ENCODE measurements at regions not wholly inside any gene's neighbourhood (a gene's known extent, or its start where the extent isn't known, plus 50 kb on each side); places are given as distances from the start of the nearest gene placed in this dataset.

DNA sequence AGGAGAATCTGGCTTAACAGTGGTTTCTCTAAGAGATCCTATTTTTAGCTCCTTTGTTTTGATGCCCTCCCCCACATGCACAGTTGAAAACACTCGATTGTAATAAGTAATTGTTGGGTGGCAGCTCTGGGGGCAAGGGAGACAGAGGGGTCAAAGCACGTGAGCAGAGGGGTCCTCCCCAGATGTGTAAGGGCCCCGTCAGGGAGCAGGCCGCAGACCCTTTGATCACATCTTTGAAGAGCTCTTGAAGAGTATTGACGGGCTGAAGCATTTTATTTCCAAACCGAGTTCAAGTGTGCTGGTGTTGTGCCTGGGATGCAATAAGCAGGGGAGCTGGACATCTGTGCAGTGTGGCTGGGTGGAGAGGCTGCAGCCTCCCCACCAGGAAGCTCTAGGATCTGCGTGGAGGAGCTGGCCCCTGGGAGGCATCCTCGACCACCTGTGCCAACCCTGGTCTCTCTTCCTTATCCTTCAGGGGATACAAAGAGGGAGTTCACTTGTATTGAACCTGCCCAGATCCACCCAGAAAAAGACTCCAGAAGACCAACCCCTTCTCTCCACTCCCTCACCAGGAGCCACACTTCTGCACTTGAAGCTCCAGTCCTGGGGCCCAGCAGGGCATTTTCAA, 473.0 kb upstream of the MGMT start:
- no peak for TF ChIP-seq CTCF (IDR thresholded peaks at IDR 0.05; ENCODE audit: unreplicated experiment in 3 of 3)
- Mint-ChIP-seq H3K4me3 (no peak overlapping the region), H3K9me3 (no peaks in the 10 kb centered on the region), H3K36me3 (ENCODE audit: low read depth) (no peaks in the 10 kb centered on the region), H3K4me1 (no peaks in the 10 kb centered on the region), H3K27me3 (ENCODE audit: low read depth) (peaks cover 7% of the 10 kb centered on the region), H3K27ac (no peak overlapping the region)

DNA sequence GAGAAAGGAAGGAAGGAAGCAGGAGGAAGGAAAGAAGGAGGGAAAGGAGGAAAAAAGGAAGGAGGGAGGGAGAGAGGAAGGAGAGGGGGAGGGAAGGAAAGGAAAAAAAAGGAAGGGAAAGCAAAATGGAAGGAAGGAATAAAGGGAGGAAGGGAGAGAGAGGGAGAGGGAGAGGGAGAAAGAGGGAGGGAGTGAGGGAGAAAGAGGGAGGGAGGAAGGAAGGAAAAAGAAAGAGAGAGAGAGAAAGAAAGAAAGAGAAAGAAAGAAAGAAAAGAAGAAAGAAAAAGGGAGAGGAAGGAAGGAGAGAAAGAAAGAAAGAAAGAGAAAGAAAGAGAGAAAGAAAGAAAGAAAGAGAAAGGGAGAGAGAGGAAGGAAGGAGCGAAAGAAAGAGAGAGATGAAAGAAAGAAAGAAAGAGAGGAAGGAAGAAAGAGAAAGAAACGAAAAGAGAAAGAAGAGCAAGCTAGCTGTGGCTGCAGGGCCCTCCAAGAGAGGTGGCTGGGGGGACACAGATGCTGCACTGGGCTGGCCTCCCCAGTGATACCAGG, 472.4 kb upstream of the MGMT start:
- peaks cover 7% of the 10 kb centered on the region for H3K27me3 Mint-ChIP-seq (ENCODE audit: low read depth)
- H3K9me3 Mint-ChIP-seq = no peaks in the 10 kb centered on the region
- H3K27ac Mint-ChIP-seq = no peak overlapping the region
- no peaks in the 10 kb centered on the region for H3K36me3 Mint-ChIP-seq (ENCODE audit: low read depth)
- TF ChIP-seq CTCF (IDR thresholded peaks at IDR 0.05; ENCODE audit: unreplicated experiment in 3 of 3) = no peak
- no peaks in the 10 kb centered on the region for H3K4me1 Mint-ChIP-seq
- H3K4me3 Mint-ChIP-seq = no peak overlapping the region

DNA sequence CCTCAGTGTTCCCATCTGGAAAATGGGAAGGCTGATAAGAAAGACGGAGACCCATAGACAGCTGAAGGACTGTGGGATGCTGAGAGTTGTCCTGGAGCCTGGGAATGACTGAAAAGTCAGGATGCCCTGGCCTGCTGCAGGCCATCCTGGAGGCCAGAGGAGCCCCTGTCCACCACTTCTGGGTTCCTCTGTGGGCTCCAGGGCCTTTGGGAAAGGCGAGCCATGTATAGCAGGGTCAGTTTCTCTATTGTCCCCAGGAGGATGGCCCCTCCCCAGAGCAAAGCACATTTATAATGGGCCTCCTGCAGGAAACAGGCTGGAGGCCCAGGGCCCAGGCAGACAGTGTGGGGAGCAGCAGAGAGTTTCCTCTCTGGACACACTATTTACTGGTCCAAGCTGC, 471.4 kb upstream of the MGMT start:
- H3K36me3 Mint-ChIP-seq (ENCODE audit: low read depth) = no peaks in the 10 kb centered on the region
- no peak for TF ChIP-seq CTCF (IDR thresholded peaks at IDR 0.05; ENCODE audit: unreplicated experiment in 3 of 3)
- H3K4me3 Mint-ChIP-seq = no peak overlapping the region

DNA sequence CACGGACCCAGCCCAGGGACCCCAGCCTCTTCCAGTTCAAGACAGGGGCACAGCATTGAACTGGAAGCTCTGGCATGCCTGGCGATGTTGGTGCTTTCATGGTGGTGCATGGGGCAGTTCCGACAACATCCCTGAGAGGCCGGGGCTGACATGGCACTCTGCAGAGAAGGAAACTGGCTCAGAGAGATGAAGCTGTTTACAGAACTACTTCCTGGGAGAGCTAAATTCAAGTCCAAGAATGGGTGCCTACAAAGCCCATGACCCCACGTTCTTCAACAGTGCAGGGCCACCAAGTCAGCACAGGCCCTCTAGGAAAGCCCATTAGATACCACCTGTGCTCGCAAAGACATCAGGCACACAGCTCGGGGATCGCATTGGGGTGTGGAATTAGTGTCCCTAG, 470.9 kb upstream of the MGMT start:
- Mint-ChIP-seq H3K36me3 (ENCODE audit: low read depth) (no peaks in the 10 kb centered on the region), H3K4me3 (no peak overlapping the region), H3K27me3 (ENCODE audit: low read depth) (peaks cover 4% of the 10 kb centered on the region), H3K9me3 (no peaks in the 10 kb centered on the region), H3K4me1 (no peaks in the 10 kb centered on the region), H3K27ac (no peak overlapping the region)
- no peak for TF ChIP-seq CTCF (IDR thresholded peaks at IDR 0.05; ENCODE audit: unreplicated experiment in 3 of 3)

More for the DNA sequence above, 471.4 kb upstream of the MGMT start:
- Mint-ChIP-seq H3K27ac (no peak overlapping the region), H3K4me1 (no peaks in the 10 kb centered on the region), H3K9me3 (no peaks in the 10 kb centered on the region), H3K27me3 (ENCODE audit: low read depth) (peaks cover 7% of the 10 kb centered on the region)

DNA sequence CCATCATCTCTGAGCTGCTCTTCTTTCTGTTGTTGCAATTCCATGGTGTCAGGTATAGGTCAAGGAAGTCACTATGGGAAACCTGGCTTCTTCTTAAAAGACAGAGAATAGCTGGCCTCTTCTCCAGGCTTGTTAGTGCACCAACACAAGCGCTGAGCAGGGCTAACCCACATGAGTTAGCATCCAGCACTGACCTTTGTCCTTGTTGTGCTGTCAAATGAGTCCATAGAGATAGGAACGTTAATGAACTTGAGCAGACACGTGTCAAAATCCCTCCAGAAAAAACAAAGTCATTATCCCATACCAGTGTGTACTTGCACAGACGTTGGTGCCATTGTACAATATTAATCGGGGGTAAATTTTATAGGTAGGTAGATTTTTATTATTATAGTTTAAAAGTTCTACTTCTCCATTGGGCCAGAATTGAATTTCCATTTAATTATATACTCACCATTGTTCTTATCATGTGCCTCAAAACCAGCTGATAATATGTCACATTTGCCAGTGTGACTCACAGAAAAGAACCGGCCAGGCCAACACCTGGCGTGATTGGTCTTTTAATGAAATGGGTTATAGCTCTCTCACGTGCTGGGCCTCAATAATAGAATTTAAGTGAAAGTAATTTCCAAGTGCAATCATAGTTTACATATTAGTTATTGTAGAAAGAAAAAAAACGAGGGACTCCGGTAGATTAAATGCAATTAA, 468.8 kb upstream of the MGMT start:
- Mint-ChIP-seq H3K27me3 (ENCODE audit: low read depth) (no peaks in the 10 kb centered on the region), H3K9me3 (no peaks in the 10 kb centered on the region), H3K4me3 (no peak overlapping the region), H3K36me3 (ENCODE audit: low read depth) (no peaks in the 10 kb centered on the region), H3K4me1 (no peaks in the 10 kb centered on the region), H3K27ac (no peak overlapping the region)
- no peak for TF ChIP-seq CTCF (IDR thresholded peaks at IDR 0.05; ENCODE audit: unreplicated experiment in 3 of 3)
